ENCODE measurements at regions not wholly inside any gene's neighbourhood (a gene's known extent, or its start where the extent isn't known, plus 50 kb on each side); places are given as distances from the start of the nearest gene placed in this dataset.
A peak's percentile ranks its signal among the peaks of the same experiment; 100 is the strongest.
"Not testable (repeated sequence)": the region's sequence is repeated elsewhere in the genome, so short reads cannot be mapped to it uniquely, and the experiment has no call there.

- no peaks in the 10 kb centered on the region for H3K9me3 ChIP-seq (ENCODE audit: low read depth)
- H3K4me3 ChIP-seq = no peak overlapping the region
- Mint-ChIP-seq H3K4me1 (no peaks in the 10 kb centered on the region), H3K36me3 (no peaks in the 10 kb centered on the region), H3K27me3 (ENCODE audit: insufficient read depth, low read depth) (no peaks in the 10 kb centered on the region), H3K9me3 (no peaks in the 10 kb centered on the region), H3K27ac (no peak overlapping the region), H3K4me3 (no peak overlapping the region)
- TF ChIP-seq EZH2phosphoT487 (IDR thresholded peaks at IDR 0.05) = no peak
- TF ChIP-seq CTCF (IDR thresholded peaks at IDR 0.05) = no peak
- TF ChIP-seq EZH2 (IDR thresholded peaks at IDR 0.05) = no peak
- no peaks in the 10 kb centered on the region for H3K79me2 ChIP-seq (ENCODE audit: low read depth)
- H3K4me1 ChIP-seq = no peaks in the 10 kb centered on the region
- H3K27ac ChIP-seq = no peak overlapping the region
- H4K20me1 ChIP-seq (ENCODE audit: low read depth) = peaks cover 3% of the 10 kb centered on the region
- no peaks in the 10 kb centered on the region for H3F3A ChIP-seq (ENCODE audit: low read depth)
- H3K9ac ChIP-seq = no peak overlapping the region
- H3K4me2 ChIP-seq = no peak overlapping the region
- DNase-seq (ENCODE audit: low spot score) = no peak
- H2AFZ ChIP-seq (replicated peaks) = no peak overlapping the region
- H3K27me3 ChIP-seq = no peaks in the 10 kb centered on the region
- no peaks in the 10 kb centered on the region for H3K36me3 ChIP-seq
Measured at GRCh38 chr3:84724877-84725276, 233.9 kb upstream of the CADM2 start.

- no peak overlapping the region for H3K4me2 ChIP-seq
Measured at GRCh38 chr3:84727616-84728015, 231.2 kb upstream of the CADM2 start.

GRCh38 chr3:84734731-84735130, 224.1 kb upstream of the CADM2 start:
- not testable (repeated sequence) for H3K27ac Mint-ChIP-seq; H2AFZ ChIP-seq (replicated peaks); H3K27ac ChIP-seq; H3K9me3 Mint-ChIP-seq; H3K27me3 Mint-ChIP-seq (ENCODE audit: insufficient read depth, low read depth); H4K20me1 ChIP-seq (ENCODE audit: low read depth); H3K4me3 ChIP-seq; H3K27me3 ChIP-seq; H3K4me1 ChIP-seq; H3K9ac ChIP-seq; H3F3A ChIP-seq (ENCODE audit: low read depth); H3K9me3 ChIP-seq (ENCODE audit: low read depth); H3K4me3 Mint-ChIP-seq; H3K4me1 Mint-ChIP-seq; DNase-seq (ENCODE audit: low spot score); H3K36me3 ChIP-seq; H3K36me3 Mint-ChIP-seq; H3K4me2 ChIP-seq; H3K79me2 ChIP-seq (ENCODE audit: low read depth)

More at GRCh38 chr3:84727616-84728015, 231.2 kb upstream of the CADM2 start:
- TF ChIP-seq EZH2 (IDR thresholded peaks at IDR 0.05) = no peak
- TF ChIP-seq EZH2phosphoT487 (IDR thresholded peaks at IDR 0.05) = no peak
- no peak for TF ChIP-seq CTCF (IDR thresholded peaks at IDR 0.05)
- no peaks in the 10 kb centered on the region for H3K79me2 ChIP-seq (ENCODE audit: low read depth)
- no peak overlapping the region for H3K27ac Mint-ChIP-seq
- no peak for DNase-seq (ENCODE audit: low spot score)
- no peaks in the 10 kb centered on the region for H3F3A ChIP-seq (ENCODE audit: low read depth)
- no peaks in the 10 kb centered on the region for H3K9me3 ChIP-seq (ENCODE audit: low read depth)
- H3K4me1 Mint-ChIP-seq = no peaks in the 10 kb centered on the region
- H3K4me3 Mint-ChIP-seq = no peak overlapping the region
- H3K9me3 Mint-ChIP-seq = no peaks in the 10 kb centered on the region
- H3K4me1 ChIP-seq = no peaks in the 10 kb centered on the region
- no peak overlapping the region for H2AFZ ChIP-seq (replicated peaks)
- no peak overlapping the region for H3K4me3 ChIP-seq
- no peak overlapping the region for H3K27ac ChIP-seq
- H3K27me3 Mint-ChIP-seq (ENCODE audit: insufficient read depth, low read depth) = no peaks in the 10 kb centered on the region
- H3K36me3 Mint-ChIP-seq = no peaks in the 10 kb centered on the region
- no peaks in the 10 kb centered on the region for H3K36me3 ChIP-seq
- peaks cover 3% of the 10 kb centered on the region for H4K20me1 ChIP-seq (ENCODE audit: low read depth)
- H3K27me3 ChIP-seq = no peaks in the 10 kb centered on the region
- no peak overlapping the region for H3K9ac ChIP-seq

- Histone ChIP-seq H3K4me1 (peaks cover 8% of the 10 kb centered on the region), H3K27ac (peak overlapping the region; percentile 22), H4K20me1 (ENCODE audit: low read depth) (no peaks in the 10 kb centered on the region), H3F3A (ENCODE audit: low read depth) (no peaks in the 10 kb centered on the region), H3K4me3 (no peak overlapping the region), H3K9ac (no peak overlapping the region), H2AFZ (replicated peaks) (peak overlapping the region; percentile 70), H3K9me3 (ENCODE audit: low read depth) (no peaks in the 10 kb centered on the region), H3K27me3 (no peaks in the 10 kb centered on the region), H3K36me3 (no peaks in the 10 kb centered on the region), H3K4me2 (no peak overlapping the region), H3K79me2 (ENCODE audit: low read depth) (no peaks in the 10 kb centered on the region)
- Mint-ChIP-seq H3K36me3 (no peaks in the 10 kb centered on the region), H3K4me3 (no peak overlapping the region), H3K9me3 (no peaks in the 10 kb centered on the region), H3K4me1 (no peaks in the 10 kb centered on the region), H3K27me3 (ENCODE audit: insufficient read depth, low read depth) (no peaks in the 10 kb centered on the region), H3K27ac (no peak overlapping the region)
- TF ChIP-seq EZH2 (IDR thresholded peaks at IDR 0.05) = no peak
- DNase-seq (ENCODE audit: low spot score) = no peak
Measured at GRCh38 chr3:84738086-84738485, 220.7 kb upstream of the CADM2 start.

Measured in neural progenitor cell (in vitro differentiated cells).